ENCODE measurements at regions not wholly inside any gene's neighbourhood (a gene's known extent, or its start where the extent isn't known, plus 50 kb on each side); places are given as distances from the start of the nearest gene placed in this dataset.
A peak's percentile ranks its signal among the peaks of the same experiment; 100 is the strongest.

DNA sequence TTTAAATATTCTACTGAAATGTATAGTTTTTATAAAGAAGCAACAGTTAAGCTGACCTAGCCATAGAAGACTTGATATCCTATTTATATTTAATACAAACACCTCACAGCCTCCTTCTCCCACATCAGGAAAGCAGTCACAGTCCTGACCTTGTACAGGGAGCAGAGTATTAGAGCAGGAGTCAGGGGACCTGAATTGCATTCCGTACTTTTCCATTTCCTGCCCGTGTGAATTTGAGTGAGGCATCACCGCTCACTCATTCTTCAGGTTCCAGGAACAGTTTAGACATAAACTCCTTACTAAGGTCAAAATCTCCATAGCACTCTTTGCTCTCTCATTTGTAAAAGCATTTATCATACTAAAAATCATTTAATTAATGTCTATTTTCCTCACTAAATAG lies 482.5 kb upstream of the FAT3 start:
- DNase-seq, result no peak

DNA sequence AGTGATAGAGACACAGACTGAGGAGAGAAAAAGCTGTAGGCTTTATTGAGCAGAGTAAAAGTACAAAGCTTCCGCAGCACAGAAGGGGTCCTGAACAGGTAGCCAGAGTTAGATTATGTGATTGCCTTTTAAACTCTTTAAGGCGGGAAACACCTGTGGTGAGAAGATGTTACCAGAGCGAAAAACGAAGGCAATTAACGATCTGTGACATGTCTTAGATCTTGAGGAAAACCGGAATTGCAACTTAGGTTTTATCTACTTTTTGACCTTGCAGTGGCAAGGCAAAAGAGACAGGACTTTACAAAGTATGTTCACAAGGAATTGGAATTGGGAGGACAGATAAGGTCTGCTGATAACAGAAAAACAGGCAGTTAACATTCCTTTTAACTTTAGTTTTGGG lies 493.6 kb upstream of the FAT3 start:
- no peak for DNase-seq

DNA sequence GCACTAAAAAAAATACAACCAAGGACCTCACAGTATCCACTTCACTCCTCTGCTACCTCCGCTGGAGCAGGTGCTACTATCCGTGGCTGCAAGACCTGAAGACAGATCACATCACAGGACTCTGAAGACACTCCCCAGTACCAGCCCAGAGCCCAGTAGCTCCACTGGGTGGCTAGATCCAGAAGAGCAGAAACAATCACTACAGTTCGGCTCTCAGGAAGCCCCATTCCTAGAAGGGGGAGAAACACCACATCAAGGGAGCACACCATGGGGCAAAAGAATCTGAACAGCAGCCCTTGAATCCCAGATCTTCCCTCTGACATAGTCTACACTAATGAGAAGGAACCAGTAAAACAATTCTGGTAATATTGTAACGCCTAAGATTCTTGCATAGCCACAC lies 494.0 kb upstream of the FAT3 start:
- no peak for DNase-seq

DNA sequence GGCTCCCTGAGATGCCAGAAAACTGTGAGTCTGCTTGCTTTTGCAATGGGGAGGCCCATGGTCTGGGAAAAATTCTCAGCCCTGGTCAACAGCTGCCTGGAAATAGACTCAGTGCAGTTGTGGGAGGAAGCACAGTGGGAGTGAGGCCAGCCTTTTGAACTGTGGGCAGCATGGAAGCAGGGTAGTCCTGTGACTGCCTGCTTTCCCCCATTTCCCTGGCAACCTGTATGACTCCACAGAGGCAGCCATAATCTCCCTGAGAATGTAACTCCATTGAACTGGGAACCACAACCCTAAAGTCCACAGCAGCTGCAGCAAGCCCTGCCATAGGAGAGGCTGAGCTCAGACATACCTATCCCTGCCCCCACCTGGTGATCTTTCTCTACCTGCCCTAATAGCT lies 494.6 kb upstream of the FAT3 start:
- DNase-seq, result no peak

DNA sequence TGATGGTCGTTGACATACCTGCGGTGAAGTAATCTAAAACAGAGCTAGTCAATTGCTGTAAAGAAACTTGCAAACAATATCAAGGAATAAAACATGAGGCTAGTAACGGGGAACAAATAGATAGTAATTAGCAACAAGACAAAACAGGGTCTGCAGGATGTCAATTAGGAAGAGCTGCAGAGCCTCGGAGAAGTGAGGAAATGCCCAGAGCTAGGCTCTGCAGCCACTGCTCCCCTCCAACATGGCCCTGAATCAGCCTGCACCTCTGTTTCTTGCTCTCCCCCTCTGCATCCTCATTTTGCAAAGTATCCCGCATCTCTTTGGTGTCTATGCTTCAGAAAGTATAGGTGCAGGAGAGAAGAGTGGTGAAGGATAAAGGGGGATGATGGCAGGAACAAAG lies 507.4 kb upstream of the FAT3 start:
- DNase-seq, result no peak

DNA sequence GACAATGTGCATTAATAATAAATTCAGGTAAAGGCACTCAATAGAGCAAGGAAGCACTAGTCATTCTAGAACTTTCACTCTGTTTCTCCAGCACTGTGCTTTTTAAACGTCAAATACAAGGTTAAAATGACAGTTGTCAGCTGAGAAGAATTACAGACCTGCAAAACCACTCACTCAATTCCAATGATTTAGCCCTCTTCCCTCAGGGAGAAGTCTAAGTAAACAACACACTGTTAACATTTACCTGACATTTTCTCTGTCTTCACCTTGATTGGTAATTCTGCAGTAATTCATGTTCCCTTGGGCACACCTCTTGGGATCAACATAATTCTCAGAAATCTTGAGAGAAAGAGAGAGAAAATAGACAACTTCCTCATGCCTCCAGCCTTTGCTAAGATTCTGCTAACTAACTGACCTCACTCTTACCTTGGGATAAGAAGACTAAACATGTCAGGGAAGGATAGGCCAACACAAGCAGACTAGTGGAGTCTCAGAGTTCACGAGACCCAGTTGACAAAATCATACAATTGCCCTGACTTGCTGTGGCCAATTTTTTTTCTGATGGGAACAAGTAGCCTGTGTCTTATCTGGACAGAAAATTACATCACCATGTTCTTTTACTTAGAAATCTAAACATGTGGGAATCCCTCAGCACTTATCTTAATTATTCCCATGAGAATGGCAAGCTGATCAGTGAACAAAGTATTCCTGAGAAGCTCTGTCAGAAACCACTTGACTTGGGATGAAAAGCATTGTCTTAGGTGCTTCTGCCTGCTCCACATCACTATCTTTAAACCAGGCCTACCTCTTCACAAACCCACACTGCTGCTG lies 516.8 kb upstream of the FAT3 start:
- DNase-seq, result no peak

DNA sequence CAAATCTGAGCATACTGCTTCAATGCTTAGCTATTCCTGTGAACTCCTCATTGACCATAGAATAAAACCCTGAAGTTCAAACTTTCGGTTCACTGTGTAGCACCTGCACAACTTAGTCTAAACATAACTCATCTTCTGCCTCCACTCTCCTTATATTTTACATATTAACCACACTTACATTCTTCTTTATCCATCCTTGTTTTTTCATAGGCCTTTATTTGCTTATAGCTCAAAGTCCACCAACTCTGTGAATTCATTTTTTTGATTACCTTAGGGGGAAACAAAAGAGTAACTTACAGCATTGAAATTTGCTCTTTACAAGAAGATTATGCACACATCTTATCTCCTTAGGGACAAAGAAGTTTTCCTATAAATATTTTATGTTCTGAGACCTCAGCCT lies 521.6 kb upstream of the FAT3 start:
- peak; percentile 73 for DNase-seq

DNA sequence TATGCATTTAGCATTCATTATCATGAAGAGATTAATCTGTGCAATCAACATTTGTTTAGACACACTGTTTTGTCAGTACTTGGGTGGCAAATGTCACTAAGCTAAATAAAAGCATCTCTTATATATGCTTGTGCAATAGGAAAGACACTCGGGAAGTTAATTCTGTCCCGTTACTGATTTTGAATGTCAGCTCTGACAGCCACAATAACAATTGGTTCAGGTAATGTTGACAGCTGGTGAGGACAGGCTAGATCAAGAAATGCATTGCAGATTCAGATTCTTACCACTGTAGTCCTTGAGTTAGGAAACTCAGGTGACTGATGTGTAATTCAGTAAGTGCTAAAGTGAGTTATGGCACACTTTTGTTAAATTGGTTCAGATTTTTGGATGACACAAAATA lies 523.8 kb upstream of the FAT3 start:
- DNase-seq, result peak; percentile 31

DNA sequence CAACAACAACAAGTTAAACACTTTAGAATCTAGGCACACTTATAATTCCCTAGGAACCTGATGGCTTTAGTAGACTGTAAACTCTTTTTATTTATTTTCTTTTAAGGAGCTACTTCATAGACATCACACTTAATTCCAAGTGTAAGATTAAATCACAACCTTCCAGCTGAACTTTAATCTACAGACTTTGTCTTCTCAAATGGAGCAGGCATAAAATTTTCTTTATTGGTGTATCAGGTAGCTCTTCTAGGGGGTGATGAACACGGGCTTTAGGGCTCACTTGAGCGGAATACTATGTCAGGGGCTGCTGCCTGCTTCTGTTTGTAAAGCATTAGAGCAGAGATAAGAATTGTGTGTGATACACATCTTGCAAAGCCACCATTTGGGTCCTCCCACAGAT lies 525.8 kb upstream of the FAT3 start:
- DNase-seq, result no peak

DNA sequence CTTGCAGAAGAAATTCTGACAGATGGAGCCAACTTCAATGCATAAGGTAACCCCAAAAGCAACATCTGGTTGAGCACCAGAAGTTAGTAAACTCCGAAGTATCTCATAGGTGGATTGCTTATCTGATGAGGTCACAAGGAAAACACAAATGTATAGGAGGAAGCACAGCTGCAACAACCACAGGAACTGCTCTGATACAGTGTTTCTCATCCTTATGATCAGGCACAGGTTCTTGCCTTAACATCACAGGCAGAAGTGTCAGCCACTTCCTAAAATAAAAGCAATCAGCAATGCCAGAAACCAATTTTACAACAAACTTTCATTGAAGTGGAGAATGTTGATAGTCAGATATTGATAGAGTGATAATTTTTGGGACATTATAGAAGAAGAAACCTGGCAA lies 530.3 kb upstream of the FAT3 start:
- DNase-seq, result no peak

DNA sequence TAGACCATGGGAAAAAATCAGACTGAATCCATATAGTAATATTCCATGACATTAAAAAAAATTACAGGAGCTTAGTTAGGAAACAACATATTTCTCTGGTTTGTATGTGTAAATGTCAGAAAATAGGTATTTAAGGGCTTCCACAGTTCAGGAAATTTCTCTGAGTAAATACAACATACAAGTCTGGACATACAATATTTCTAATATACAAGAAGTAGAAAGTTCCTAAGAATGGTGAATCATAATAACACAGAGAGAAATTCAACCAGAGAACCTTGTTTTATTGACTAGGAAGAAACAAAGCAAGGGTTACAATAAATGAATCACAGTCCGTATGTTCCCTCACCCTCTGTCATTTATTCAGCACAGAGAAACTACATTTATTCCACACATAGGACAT lies 532.7 kb upstream of the FAT3 start:
- no peak for DNase-seq

DNA sequence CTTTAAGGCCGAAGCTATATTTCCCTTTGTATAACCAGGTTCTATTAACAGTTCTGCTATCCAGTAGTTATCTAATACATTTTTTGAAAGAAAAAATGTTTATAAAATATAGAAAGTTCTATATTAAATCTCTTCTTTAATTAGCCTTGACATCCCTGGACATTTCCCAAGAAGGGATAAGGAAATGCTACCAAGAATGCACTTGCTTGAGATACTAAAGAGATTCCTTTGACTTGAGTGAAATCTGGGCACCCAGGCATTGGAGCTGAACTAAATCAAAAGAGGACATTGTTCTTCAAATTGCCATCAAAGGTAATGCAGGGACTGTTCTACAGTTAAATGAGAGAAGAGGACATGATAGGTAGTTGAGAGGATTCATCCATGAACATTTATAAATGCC lies 535.9 kb upstream of the FAT3 start:
- DNase-seq, result no peak

DNA sequence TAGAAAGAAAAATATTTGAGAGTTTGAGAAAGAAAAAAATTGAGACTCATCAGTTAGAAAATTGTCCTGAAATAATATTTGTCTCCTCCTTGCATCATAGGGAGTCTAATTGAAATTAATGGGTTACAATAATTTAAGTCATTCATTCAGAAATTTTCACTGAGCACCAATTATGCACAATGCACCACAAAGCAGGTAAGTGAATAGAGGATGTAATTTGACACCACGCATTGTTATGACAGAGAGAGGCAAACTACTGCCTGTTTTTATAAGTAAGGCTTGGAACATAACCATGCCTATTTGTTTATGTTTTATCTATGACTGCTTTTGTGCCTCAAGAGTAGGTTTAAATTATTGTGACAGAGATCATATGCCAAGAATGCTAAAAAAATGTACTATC lies 537.9 kb upstream of the FAT3 start:
- DNase-seq, result peak; percentile 39

DNA sequence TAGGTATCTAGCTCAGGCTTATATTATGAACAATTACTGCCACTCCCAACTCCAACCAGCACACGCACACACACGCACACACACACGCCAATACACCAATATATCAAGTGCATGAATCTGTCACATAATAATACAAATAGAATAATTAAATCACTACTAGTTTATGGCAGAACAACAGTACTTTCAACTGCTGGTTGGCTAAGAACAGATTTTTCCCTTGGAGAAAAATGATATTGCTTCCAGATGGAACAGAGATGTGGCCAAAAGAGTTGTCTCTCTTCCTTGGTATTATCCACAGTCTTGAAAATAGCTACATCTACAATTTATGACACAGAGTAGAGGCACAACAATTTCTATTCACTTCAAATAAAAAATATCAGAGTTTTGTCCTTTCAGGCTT lies 538.3 kb upstream of the FAT3 start:
- DNase-seq, result no peak

DNA sequence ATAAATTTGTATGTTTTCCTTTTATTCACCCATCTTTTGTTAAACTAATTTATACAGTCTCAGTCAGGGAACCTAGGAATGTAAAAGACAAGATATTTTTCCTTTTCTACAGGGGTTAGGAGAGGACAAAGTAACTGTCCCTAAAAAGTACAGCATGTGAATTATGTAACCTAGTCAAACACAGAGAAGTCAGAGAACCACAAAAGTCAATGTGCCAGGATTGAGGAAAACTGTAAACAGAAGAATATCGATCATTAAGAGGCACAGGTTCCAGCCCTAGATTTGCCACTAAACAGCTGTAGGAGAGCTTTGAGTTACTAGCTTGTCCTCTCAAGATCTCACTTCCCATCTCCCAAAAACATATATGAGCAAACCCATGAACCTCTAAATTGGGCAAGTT lies 550.9 kb upstream of the FAT3 start:
- no peak for DNase-seq

DNA sequence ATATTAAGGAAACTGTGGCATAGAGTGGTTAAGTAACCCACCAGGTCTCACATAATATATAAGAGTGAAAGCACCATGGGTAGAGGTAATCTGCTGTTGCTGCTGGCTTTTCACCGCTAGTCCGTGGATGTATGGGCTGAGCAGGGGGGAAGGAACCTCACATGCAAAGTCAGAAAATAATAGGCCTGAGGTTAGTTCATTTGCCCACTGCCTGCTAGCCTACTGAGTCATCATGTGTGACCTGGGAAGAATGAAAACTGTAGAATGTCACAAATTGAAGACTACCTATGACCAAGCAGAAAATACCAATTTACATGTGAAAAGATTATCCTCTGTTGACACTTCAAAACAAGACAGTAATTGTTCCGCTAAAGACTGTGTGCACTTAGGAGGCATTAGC lies 560.1 kb upstream of the FAT3 start:
- no peak for DNase-seq

DNA sequence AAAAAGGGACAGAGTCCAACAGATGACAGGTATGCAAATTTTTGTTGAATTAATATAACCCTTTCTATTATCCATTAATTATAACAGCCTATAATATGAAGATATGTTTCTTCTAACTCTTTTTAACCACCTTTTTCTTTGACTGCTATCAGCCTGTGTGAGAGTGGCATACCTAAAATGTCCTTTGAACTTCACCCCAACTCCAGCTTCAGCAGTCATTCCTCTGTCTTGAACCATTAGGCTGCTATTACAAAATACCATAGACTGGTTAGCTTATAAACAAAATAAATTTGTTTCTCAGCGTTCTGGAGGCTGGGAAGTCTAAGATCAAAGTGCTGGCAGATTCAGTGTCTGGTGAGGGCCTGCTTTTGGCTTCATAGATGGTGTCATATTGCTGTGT lies 564.6 kb upstream of the FAT3 start:
- DNase-seq, result no peak

DNA sequence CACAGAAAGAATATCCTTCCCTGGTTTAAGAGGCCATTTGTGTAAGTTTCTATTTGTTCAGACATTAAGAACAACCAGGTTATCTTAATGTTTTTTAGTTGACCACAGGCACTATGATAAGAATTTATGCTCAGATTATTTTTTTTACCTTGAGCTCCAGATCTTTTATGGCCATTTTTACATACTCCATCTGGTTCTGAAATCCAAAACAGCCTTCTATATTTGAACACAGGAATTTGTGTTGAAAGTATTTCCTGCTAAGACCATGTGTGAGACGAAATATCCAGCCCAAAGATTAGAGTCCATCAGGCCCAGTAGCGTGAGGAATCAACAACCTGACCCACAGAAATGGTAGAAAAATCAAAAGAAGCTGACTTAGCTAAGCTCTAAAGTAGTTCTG lies 569.9 kb upstream of the FAT3 start:
- no peak for DNase-seq

DNA sequence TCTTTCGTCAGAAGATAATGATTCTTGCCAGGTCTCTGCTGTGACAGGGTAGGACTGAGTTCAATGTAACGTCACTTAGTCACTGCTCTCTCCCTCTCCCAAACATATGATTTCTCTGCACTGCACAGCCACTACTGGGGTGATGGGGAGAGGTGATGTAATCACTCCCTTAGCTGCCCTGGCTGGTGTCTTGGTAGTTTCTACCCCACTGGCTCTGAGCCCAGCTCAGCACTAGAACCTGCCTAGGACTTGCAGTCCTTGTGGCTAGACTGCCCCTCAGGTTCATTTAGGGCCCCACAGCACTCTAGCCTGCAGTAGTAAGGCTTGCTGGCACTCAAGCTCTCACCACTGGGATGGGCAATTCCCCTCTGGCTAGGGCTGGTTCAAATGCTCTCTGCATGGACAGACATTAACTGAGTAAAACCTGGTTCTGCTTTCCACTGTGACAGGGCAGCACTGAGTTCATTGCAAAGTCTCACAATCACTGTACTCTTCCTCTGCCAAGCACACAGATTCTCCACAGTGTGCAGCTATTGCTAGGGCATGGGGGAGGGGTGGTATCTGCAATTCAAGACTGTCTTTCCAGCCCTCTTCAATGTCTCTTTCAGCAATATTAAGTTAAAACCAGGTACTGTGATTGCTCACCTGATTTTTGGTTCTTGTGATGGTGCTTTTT lies 571.4 kb upstream of the FAT3 start:
- no peak for DNase-seq

DNA sequence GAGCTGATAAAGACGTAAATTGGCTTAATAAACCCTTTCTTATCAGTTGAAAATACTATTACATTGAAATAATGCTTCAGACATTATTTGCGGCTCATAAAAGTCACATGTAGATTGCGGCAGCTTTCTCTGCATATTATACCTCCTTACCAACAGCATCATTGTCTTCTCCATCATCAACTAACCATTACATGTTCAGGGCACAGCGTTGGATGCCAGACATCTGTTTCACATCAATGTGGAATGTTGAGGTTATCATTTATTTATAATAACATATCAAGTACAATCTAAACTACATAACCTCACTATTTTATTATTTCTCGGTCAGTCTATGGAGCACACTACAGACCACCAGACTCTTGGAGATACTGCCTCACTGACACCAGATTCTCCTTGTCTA lies 573.8 kb upstream of the FAT3 start:
- no peak for DNase-seq

DNA sequence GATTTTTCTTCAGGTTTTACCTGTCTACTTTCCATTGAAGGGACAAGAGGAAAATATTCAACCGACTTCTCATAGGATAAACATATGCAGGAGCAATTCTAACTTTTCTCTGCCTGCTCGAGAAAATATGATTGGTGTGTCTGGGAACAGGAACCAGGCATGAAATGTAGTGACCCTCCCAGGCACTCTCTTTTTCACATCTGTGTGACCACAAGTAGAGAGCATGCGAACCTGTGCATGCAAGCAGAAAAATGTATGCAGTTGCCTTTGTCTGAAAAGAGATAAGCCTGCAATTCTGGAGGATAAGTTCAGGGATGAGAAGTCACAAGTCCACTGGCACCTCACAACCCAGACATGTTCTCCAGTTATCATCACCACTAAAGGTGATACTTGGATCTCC lies 583.5 kb upstream of the FAT3 start:
- no peak for DNase-seq

DNA sequence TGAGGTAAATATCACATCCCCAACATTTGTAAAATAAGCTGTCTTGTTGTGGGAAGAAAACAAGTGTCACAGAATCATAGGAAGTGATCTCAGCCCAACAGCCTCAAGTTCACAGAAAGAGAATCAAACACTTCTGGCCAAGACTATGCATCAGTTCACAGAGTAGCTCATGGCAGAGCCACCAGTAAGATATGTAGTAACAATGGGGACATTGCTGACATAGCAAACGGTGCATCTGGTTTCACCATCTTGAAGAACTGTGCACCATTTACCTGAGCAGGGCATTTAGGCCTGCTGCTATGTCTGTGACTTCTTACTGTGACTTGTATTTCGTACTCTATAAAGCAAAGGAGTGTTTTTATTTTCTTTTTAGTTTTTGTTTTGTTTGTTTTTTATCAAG lies 585.3 kb upstream of the FAT3 start:
- DNase-seq, result no peak

DNA sequence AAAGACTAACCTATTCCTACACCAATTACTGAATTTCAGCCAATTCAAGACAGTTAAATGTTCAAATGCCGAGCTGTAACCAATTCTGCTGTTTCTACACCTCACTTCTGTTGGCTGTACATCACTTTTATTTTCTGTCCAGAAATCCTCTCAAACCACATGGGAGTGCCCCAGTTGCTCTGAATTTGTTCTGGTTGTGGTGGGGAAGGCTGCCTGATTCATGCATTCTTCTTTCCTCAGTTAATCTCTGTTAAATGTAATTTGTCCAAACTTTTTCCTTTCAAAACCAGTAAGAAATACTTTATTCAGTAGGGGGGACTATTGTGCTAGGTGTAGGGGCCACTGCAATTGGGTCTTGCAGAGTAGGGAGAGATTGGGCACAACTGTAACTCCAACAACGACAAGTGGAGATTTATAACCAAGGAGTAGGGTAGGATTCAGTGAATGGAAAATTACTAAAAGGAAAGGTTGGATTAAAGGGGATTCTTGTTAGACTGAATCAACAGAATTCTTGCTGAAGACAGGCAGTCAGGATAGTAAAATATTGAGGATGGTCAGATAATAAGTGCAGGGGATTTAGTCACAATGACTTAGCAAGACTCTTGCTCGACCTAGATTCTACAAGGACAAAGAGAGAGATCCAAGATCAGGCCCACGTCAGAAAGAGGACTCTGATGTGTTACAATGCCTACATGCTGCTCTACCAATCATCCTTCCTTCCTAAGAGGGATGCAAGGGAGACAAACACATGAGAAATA lies 593.5 kb upstream of the FAT3 start:
- DNase-seq, result no peak

DNA sequence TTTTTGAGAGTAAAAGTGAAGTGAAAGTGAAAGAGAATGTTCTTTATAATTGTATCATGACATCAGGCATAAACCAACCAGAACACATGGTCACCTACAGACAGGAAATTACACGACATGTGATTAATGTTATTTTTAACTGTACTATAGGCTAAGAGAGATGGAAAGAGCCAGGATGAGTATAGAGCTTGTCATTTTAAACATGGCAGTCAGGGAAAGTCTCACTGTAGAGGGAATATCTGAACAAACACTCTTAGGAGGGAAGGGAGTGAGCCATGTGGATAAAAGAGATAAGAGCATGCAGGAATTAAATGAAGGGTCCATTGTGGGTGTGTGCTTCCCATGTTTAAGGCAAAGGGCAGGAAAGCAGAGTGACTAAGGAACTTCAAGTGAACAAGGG lies 599.1 kb upstream of the FAT3 start:
- DNase-seq, result no peak
